Left hindlimb (tissue), 1 donor: ENCODE measurements at regions not wholly inside any gene's neighbourhood (a gene's known extent, or its start where the extent isn't known, plus 50 kb on each side); places are given as distances from the start of the nearest gene placed in this dataset.
"Not testable (repeated sequence)": the region's sequence is repeated elsewhere in the genome, so short reads cannot be mapped to it uniquely, and the experiment has no call there.

Experiments
- DNase-seq: peaks from one replicate; pipeline ENCODE4 v3.0.0-alpha.2; 2018

DNA sequence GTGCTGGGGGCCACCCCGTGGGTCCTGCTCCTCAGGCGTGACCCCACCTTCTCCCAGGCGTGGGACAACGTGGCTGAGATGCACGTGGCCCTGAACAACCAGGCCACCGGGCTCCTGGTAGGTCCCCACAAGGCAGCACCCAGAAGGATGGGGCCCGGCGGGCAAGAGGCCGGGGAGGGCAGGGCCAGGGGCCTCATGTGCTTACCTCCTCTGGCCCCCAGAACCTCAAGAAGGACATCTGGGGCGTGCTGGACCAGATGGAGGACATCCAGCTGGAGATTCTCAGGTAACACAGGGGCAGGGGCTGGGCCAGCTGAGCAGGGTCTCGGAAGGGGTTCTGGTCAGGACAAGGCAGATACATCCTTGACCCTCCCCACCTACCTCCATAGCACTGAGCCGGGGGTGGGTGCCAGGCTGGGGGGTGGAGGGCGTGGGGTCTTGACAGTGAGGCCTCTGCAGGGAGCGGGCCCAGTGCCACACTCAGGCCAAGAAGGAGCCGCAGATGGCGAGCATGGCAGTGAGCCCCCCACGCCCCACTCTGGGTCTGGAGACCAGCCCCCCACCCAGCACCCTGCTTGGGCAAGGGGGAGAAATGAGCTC is 186.3 kb downstream of the IGLL1 start:
- no peak for DNase-seq

DNA sequence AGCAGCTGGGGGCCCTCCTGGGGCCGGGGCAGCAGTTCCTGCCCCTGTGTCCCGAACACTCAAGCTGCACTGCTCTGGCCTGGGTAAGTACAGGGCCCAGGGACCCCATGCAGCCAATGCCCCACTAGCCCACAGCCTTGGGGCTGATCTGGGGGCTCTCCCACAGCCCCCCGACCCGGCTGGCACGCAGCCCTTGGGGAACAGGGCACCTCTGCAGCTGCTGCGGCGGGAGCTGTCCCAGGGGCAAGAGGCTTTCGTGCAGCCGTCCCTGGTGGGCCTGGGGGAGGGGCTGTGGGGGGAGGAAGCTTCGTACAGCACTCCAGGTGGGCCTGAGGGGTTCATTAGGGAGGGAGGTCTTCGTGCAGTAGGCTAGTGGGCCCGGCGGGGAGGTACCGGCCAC is 186.9 kb downstream of the IGLL1 start:
- DNase-seq: not testable (repeated sequence)

DNA sequence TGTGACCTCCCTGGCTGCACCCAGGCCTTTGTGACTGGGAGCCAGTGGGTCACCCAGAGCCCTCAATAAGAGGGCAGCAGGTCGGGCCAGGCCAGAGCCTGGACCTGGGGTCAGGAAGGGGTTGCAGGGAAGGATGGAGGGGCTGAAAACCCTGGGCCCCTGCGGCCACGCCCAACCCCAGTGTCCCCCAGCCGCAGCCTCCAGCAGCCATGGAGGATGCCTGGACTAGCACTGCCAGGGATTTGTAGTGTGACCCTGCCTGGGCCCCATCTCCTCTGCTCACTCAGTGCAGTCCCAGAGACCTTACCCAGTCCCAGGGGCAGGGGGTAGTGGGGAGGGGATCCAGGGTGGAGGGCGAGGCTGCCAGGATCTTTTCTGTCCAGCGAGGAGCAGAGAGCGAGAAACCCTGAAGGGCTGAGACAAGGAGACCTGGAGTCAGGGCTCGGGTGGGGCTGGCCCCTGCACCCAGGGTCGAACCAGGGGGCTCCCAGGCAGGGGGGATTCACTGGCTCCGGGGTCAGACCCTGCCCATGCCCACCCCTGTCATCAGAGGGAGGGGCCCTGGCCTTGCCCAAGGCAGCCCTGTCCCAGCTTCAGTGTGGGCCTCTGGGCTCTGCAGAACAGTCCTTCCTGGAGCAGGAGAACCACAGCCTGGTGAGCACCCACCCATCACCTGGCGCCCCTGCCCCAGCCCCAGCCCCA is 187.5 kb downstream of the IGLL1 start:
- DNase-seq: no peak

DNA sequence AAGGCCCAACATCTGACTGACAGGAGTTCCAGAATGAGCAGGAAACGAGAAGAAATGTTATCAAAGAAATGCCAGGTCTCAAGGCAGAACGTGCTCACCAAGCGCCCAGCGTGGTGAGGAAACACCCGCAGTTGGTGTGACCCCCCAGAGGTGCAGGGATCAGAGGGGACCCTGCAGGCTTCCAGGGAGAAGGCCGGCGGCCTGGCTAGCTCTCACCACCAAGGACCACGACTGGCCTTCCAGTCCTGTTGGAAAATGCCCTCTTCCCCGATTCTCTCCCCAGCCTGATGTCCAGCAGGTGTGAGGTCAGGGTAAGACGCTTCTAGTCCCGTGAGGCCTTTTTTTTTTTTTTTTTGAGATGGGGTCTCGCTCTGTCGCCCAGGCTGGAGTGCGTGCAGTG is 189.1 kb downstream of the IGLL1 start:
- DNase-seq: no peak

DNA sequence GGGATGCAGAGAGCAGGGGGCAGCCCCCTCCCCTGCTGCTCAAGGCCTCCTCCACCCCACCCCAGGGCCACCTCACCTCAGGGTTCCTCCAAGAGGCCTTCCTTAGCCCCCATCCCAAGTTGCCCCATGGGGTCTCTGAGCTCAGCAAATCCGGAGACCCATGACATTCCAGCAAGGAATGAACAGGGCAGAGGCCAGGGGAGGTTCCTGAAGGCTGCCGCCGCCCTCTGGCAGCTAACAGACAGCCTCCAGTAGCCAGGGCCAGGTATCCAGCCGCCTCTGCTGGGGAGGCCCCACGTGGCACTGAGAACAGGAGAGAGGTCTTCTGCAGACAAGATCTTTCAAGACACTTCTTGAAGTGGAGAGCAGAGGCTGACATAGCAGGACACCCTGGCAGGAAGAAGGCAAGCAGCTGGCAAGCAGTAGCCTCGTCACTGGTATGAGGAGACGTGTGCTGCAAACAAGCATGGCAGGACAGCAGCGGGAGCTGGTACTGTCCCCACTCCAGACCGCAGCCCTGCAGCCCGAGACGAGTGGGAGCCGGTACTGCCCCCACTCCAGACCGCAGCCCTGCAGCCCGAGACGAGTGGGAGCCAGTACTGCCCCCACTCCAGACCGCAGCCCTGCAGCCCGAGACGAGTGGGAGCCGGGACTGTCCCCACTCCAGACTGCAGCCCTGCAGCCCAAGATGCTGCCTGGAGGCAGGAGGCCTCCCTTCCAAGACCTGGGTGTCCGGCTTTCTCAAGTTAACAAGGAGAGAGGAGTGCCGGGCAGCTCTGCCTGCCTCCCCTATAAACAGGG is 190.6 kb downstream of the IGLL1 start:
- DNase-seq: no peak

DNA sequence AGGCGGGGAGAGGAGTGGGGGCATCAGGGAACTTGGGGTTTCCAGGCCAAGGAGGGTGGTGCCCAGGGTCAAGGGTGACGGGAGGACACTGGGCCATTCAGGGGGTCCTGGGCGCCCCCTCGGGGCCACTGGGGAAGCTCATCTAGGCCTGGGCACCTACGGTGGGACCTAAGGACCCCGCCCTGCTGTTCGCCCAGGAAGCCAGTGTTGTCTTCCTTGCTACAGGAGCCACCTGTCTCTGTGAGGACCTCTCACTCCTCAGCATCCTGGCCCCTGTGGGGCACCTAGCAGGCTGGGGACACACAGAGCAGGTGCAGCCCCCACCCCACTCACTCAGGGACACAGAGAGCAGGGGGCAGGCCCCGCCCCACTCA is 191.6 kb downstream of the IGLL1 start:
- DNase-seq: no peak

DNA sequence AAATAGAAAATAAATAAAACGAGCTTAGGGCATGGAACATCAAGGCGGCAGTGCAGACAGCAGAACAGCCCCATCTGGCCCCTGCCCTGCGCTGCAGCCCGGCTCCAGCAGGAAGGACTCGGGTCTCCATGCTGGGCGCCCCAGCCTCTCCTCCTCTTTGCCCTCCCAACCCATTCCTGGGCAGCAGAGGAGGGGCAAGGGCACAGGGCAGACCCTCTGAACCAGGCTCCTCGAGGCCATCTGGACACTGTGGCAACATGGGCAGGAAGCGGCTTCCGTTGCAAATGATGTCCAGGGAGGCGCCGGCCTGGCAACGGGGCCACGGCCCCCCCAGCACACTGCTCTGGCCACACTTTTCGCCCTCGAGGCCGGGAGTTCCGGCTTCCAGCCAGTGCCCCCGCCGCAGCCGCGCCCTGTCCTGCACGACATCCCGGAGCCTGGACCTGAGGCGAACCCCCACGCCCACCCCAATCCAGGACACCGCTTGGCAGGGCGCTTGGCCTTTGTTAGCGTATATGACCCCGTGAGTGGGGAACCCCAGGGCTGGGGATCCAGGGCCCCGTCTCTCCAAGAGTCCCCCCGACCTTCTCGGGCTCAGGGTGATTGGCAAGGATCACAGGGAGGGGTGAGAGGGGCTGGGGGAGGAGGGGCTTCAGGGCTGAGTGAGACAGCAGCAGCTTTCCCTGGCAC is 192.1 kb downstream of the IGLL1 start:
- DNase-seq: no peak

DNA sequence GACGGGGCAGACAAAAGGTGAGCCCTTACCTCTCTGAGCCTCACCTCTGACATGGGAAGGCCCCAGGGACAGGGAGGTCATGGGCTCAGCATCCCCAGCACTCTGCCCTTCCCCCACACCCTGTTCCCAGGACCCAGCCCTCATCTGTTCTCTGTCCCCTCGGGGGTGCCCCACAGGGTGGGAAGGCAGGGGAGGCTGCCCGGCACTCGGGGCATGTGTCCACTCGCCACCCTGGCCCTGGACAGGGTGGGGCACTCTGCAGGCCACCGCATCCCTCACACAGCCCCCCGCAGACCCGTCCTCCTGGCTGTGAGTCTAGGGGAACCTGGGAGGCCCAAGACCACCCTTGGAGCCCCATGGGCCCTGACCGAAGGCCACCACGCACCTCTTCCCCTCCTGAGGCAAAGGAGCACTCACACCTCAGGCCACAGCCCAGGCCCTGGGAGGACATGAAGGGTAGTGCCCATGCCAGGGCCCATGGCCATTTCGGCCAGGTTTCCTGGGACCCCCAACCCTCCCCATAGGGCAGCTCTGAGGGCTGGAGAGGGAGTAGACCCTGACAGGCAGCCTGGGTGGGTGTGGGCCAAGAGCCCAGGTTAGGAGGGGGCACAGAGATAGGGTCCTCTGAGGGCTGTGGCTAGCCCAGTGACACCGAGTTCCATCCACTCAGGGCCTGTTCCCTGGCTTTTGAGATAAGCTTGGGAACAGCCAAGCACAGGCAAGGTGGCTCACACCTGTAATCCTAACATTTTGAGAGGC is 193.1 kb downstream of the IGLL1 start:
- DNase-seq: no peak

DNA sequence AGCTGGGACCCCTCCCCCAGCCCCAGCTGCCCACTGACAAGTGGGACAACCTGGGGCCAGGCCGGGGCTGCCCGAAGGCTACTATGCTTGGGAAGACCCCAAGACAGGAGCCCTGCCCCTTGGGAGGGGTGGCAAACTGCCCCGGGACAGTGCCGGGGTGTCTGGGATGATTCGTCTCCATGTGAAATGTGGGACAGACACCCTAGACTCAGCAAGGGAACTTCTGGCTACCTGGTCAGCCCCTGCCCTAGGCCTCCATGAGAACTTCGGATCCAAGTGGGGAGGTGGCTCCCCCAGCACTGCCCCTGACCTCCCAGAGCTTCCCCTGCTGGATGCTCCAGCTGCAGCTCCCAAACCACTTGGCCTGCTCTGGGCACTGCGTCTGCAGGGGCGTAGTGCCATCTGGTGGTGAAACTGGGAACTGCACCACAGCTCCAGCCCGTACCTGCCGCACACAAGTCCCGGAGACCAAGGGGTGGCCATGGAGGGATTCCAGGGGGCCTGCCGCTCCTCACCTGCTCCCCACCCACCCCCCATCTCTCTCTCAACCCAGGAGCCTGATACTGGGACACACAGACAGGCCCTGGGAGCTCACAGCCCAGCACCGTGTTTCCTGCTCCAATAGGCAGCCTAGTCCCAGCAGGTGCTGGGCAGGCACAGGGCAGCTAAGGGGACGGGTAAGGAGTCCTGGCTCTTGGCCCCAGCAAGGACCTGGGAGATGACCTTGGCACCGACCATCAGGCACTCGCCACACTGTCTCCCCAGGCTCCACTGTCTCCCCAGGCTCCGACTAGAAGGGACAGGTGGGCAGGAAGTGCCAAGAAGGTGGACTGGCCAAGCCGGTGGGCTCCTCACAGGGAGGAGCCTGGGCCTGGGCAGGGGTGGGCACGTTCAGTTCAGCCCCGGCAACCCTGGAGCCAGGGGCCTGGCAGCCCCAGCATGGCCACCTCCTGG is 194.1 kb downstream of the IGLL1 start:
- DNase-seq: peak; percentile 84

DNA sequence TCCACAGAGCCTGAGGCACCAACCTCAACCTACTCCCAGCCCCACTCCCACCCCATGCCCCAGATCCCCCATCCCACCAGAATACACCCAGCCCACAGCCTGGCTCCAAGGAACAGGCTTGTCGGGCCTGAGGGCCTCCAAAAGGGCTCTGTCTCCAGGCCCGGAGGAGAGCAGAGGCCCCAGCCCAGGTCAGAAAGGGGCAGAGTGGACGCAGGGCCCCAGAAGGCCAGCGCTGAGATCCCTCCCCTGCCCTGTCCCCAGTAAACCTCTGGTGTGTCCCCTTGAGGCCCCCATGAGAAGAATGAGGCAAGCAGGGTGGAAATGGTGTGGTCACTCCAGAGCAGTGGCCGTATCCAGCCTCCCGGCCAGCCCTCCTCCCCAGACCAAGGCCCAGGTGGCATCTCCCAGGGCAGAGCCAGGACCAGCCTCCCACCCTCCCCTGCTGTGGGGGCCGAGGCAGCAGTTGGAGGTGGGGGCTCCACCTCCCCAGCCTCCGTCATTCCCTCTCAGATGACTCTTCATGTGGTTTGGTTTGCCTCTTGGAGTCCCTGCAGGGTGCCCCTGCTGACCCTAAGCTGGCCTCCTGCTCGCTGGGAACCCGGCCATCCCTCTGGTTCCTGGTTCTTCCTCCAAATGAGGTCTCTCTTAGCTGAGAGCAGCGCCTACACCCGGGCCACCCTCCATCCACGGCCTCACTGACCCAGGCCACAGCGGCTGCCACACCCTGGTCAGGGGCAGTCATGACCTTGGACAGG is 195.0 kb downstream of the IGLL1 start:
- no peak for DNase-seq

DNA sequence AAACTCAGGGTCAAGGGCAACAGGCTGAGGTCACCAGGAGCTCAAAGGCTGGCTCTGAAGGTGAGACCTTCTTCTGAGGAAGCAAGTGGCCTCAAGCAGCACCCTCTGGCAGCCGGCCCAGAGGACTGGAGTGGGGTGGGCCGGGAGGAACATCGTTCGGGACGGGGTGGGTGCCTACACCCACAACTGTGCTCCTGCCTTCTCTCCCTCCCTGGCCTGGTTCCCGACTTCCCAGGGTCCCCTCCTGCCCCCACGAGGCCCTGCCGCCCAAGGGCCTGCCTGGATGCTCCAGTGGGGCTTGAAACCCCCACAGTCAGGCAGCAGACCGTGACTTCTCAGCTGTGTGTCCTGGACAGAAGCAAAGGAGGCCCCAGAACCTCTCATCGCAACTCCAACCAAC is 195.7 kb downstream of the IGLL1 start:
- no peak for DNase-seq

DNA sequence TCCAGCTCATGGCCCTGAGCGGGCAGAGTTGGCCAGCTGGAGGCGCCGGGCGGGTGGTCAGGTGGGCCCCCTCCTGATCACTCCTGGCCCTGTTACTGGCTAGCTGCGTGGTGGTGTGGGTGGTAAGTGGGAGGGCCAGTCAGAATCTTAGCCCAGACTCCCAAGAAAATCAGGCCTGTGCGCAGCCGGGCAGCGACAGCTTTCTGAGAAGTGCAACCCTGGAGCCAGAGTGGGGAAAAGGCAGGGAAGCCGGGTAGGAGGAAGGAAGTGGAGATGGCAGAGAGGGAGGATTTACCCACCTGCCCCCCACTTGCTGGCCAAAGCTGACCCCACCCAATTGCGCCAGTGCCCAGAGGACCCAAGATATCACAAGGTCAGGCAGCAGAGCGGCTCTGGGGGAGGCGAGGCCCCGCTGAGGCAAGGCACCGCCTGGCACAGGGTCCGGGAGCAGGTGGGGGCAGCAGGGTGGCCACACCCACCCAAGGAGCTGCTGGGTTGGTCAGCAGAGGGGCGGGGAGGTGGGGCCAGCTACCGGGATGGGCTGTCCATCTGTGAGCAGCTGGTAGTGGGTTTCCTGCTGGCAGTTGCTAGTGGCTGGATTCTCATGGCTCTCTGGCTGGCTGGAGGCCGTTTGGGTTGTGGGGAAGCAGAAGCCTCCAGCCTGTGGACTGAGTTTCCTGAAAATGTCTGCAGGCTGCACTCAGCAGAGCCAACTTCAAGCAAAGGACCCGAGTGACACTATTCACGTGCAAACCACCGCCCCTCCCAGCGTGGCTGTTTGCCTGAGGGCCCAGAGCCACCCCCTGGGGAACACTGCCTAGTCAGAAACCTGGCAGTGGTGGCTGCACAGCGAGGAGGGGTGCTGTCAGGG is 196.4 kb downstream of the IGLL1 start:
- peak; percentile 73 for DNase-seq

DNA sequence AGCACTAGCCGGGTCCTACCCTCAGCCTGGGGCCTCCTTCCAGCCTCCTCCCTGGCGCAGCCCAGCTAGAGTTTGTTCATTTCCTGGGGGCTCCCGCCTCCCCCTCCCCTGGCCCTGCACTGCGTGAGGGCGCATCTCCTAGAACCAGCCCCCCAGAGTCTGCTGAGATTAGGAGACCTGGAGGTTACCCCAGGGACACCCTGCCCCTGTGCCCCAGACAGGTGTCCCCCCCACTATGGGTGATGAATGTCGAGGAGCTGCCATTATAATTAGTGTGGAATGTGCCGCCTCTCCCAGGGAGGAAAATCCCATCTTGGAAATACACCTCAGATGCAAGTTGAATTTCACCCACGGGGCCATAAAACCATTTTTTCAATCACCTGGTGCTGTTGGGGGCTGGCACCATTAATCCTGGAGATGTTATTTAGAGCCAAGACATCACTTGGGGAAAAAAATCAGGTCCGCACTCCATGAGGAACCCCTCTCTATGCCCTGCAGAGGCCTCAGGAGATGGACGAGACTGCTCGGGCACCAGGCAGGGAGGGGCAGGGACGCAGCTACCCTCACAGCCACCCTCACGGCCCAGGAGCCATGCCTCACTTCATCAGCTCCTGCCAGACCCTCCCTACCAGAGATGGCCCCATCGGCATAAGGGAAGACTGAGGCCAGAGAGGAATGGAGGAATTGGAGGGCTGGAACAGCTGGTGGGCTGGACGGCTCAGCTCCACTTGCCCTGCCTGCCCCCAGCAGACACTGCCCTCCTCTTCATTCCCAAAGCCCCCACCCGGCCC is 197.5 kb downstream of the IGLL1 start:
- no peak for DNase-seq

DNA sequence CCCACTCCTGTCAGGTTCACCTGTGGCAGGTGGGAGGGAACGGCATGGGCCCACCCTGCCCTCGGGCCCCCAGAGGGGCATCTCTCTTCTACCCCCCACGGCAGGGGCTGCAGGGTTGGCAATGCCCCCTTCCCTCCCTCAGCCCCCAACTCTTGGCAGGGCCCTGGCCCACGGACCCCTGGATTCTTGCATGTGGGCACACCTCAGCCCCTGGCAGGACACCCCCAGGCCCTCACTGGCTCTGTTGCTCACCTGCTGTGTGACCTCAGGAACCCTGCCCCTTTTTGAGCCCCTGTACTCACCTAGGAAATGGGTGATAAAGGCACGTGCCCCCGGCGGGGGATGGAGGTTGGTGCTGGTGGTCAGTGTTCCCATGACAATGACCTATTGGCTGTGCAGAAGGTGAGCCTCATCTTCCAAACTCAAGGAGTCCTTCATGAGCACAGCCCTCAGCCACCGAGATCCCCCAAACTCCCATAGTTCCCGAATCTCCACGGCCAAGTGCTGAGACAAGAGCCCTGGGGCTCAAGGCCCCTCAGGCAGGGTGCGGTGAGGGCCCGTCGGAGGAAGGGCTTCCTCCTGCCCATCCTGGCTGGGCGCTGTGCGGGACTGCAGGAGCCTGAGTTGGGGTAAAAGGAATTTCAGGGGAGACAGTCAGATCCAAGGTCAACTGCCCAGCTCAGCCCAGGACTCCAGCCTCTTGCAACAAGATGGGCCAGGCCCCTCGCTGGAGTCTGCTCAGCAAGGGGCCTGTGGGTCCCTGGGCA is 198.2 kb downstream of the IGLL1 start:
- no peak for DNase-seq

DNA sequence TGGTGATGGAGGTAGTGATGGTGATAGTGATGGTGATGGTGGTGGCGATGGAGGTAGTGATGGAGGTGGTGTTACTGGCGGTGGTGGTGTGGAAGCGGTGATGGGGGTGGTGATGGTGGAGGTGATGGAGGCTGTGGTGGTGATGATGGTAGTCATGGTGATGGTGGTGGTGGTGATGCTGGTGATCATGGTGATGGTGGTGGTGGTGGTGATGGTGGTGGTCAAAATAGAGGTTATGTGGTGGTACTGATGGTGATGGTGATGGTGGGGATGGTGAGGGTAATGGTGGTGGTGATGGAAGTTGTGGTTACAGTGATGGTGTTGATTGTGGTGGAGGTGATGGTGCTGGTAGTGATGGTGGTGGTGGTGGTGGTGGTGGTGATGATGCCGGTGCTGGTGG is 199.2 kb downstream of the IGLL1 start:
- no peak for DNase-seq

DNA sequence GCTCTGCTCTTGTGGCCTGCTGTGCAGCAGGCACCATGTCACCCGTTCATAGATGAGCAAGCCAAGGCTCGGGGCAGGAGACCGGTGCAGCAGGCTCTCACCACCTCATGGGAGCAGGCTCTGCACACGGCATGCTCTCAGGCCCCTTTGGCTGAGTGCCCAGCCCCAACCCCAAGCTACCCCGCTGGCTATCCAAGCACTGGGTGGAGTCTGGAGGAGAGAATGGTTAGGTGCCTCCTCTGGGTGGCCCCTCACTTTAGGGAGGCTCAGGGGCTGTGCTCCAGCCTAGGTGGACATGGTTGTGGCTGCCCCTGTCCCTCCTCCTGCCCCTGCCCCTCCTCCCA is 199.9 kb downstream of the IGLL1 start:
- DNase-seq: no peak

DNA sequence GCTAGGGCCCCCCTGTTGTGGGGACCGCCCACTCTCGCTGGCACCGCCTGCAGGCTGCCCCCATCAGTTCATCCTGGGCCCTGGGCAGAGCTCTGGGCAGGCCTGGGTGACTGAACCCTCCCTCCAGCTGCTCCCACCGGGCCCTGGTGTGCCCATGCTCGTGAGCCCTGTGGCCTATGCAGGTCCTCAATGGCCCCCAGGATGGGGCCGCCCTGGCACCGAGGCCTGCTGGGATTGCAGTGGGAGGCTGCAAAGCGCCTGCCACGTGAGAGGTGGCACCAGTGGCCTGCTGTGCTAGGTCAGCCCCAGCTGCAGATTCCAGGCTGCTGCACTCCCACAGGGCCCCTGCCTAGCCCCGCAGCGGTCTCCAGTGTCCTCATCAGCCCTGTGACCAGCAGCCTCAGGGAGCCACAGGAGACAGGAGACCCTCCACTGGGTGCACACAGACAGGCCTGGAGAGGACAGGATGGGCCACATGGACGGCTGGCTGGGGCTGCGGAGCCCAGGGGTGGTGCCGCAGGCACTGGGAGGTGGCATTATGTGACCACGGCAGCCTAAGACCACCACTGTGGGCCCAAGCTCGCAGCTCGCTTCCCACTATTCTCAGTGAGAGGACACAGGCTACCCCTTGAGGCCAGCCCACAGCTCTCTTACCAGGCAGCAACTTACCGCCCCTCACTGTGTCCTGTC is 199.4 kb downstream of the BCR start:
- DNase-seq: not testable (repeated sequence)

DNA sequence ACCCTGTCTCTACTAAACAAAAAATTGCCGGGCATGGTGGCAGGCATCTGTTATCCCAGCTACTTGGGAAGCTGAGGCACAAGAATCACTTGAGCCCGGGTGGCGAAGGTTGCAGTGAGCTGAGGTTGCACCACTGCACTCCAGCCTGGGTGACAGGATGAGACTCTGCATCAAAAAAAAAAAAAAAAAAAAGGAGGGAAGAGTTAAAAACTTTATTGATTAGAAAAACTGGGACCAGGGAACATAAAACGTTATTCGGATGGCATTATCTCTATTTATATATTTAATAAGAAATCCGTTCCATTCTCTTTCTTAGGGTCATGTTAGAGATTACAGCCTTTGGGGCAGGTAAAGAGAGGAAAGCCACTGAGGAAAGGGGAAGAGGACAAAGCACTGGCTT is 197.5 kb downstream of the BCR start:
- DNase-seq: no peak
